ENCODE measurements at regions not wholly inside any gene's neighbourhood (a gene's known extent, or its start where the extent isn't known, plus 50 kb on each side); places are given as distances from the start of the nearest gene placed in this dataset.

GRCh38 chr4:181948839-181949382 lies 294.3 kb upstream of the TENM3 start:
- TF ChIP-seq CTCF (IDR thresholded peaks at IDR 0.05 in 8 of 11, conservative IDR thresholded peaks at IDR 0.05 in 3 of 11) (no peak), POLR2A (IDR thresholded peaks at IDR 0.05) (no peak)
